H9 (cell line): ENCODE measurements at regions not wholly inside any gene's neighbourhood (a gene's known extent, or its start where the extent isn't known, plus 50 kb on each side); places are given as distances from the start of the nearest gene placed in this dataset.
A peak's percentile ranks its signal among the peaks of the same experiment; 100 is the strongest.

Experiments used
- DNase-seq: peaks from one replicate; pipeline ENCODE4 v3.0.0-alpha.2; 2017
- H2AFZ ChIP-seq: one replicate; pipeline ENCODE4 v1.6.1; 2013; ENCODE audit warnings: mild to moderate bottlenecking, low read length, control low read depth, moderate library complexity
- H2AK5ac ChIP-seq: 2 replicates; pipeline ENCODE4 v1.6.1; 2013; ENCODE audit warnings: low read length, control low read depth, mixed read lengths; ENCODE audit not compliant: insufficient read length
- H2BK120ac ChIP-seq: one replicate; pipeline ENCODE4 v1.6.1; 2013; ENCODE audit warnings: low read depth, mild to moderate bottlenecking, low read length, control low read depth, inconsistent platforms; ENCODE audit not compliant: poor library complexity, severe bottlenecking
- H2BK12ac ChIP-seq: 2 replicates; pipeline ENCODE4 v1.6.1; 2013; ENCODE audit warnings: low read length, control low read depth, mixed read lengths, low read depth; ENCODE audit not compliant: insufficient read length
- H2BK15ac ChIP-seq: 2 replicates; pipeline ENCODE4 v1.6.1; 2013; ENCODE audit warnings: low read depth, low read length, control low read depth
- H2BK20ac ChIP-seq: one replicate; pipeline ENCODE4 v1.6.1; 2013; ENCODE audit warnings: low read depth, mild to moderate bottlenecking, low read length, control low read depth, inconsistent platforms; ENCODE audit not compliant: poor library complexity, severe bottlenecking
- H2BK5ac ChIP-seq: 2 replicates; pipeline ENCODE4 v1.6.1; 2013; ENCODE audit warnings: low read length, control low read depth, mixed read lengths; ENCODE audit not compliant: insufficient read length
- H3K14ac ChIP-seq: 2 replicates; pipeline ENCODE4 v1.6.1; 2013; ENCODE audit warnings: low read length, control low read depth; ENCODE audit not compliant: insufficient read depth
- H3K18ac ChIP-seq: 2 replicates; pipeline ENCODE4 v1.6.1; 2013; ENCODE audit warnings: low read depth, mild to moderate bottlenecking, mixed read lengths, low read length, control low read depth; ENCODE audit not compliant: insufficient read length
- H3K23ac ChIP-seq: 2 replicates; pipeline ENCODE4 v1.6.1; 2013; ENCODE audit warnings: low read length, control low read depth, mixed read lengths, low read depth; ENCODE audit not compliant: insufficient read length
- H3K23me2 ChIP-seq: 2 replicates; pipeline ENCODE4 v1.6.1; 2013; ENCODE audit warnings: low read depth, mild to moderate bottlenecking, mixed read lengths, low read length, control low read depth; ENCODE audit not compliant: insufficient read length, poor library complexity, severe bottlenecking
- H3K27ac ChIP-seq: 2 replicates; pipeline ENCODE4 v1.5.1; 2013; ENCODE audit warnings: low read length, control low read depth, mixed read lengths, low read depth; ENCODE audit not compliant: insufficient read length
- H3K27me3 ChIP-seq: 2 replicates; pipeline ENCODE4 v1.6.1; 2013; ENCODE audit warnings: low read length, control low read depth, inconsistent platforms; ENCODE audit not compliant: insufficient read depth
- H3K4ac ChIP-seq: 2 replicates; pipeline ENCODE4 v1.6.1; 2013; ENCODE audit warnings: low read depth, mild to moderate bottlenecking, control low read depth, inconsistent platforms, low read length, moderate library complexity
- H3K4me1 ChIP-seq: 2 replicates; pipeline ENCODE4 v1.6.1; 2013; ENCODE audit warnings: low read length, control low read depth, inconsistent platforms; ENCODE audit not compliant: insufficient read depth
- H3K4me2 ChIP-seq: 2 replicates; pipeline ENCODE4 v1.6.1; 2013; ENCODE audit warnings: low read length, control low read depth, mixed read lengths; ENCODE audit not compliant: insufficient read length, insufficient read depth
- H3K56ac ChIP-seq: 2 replicates; pipeline ENCODE4 v1.6.1; 2013; ENCODE audit warnings: low read depth, mild to moderate bottlenecking, mixed read lengths, low read length, control low read depth; ENCODE audit not compliant: insufficient read length
- H3K79me1 ChIP-seq: 2 replicates; pipeline ENCODE4 v1.6.1; 2013; ENCODE audit warnings: low read depth, mild to moderate bottlenecking, moderate library complexity, low read length, control low read depth, inconsistent platforms; ENCODE audit not compliant: insufficient read depth, poor library complexity, severe bottlenecking
- H3K79me2 ChIP-seq: 2 replicates; pipeline ENCODE4 v1.6.1; 2013; ENCODE audit warnings: low read length, control low read depth, inconsistent platforms; ENCODE audit not compliant: insufficient read depth
- H3K9ac ChIP-seq: 2 replicates; pipeline ENCODE4 v1.6.1; 2013; ENCODE audit warnings: low read length, control low read depth, mixed read lengths; ENCODE audit not compliant: insufficient read length; ENCODE audit errors: extremely low read depth
- H3K9me3 ChIP-seq: one replicate; pipeline ENCODE4 v1.6.1; 2013; ENCODE audit warnings: low read depth, low read length, inconsistent platforms; ENCODE audit not compliant: control insufficient read depth
- H3T11ph ChIP-seq: one replicate; pipeline ENCODE4 v1.6.1; 2013; ENCODE audit warnings: mild to moderate bottlenecking, low read length, control low read depth, inconsistent platforms
- H4K20me1 ChIP-seq: one replicate; pipeline ENCODE4 v1.6.1; 2013; ENCODE audit not compliant: control insufficient read depth, insufficient read length, insufficient read depth
- H4K5ac ChIP-seq: 2 replicates; pipeline ENCODE4 v1.6.1; 2013; ENCODE audit warnings: low read depth, mild to moderate bottlenecking, mixed read lengths, low read length, control low read depth; ENCODE audit not compliant: insufficient read length
- H4K8ac ChIP-seq: replicated peaks from 2 replicates; pipeline ENCODE4 v1.6.1; 2013; ENCODE audit warnings: low read length, control low read depth, mixed read lengths, low read depth; ENCODE audit not compliant: insufficient read length
- H4K91ac ChIP-seq: 2 replicates; pipeline ENCODE4 v1.6.1; 2013; ENCODE audit warnings: low read depth, mild to moderate bottlenecking, moderate library complexity, mixed read lengths, low read length, control low read depth; ENCODE audit not compliant: insufficient read length
- H3K27ac Mint-ChIP-seq, 3 experiments: 2 replicates in 2 of 3; 3 replicates in 1 of 3; pipeline ENCODE4 v1.8.0; 2020 to 2021; ENCODE audit warnings: mixed read lengths in 3 of 3, mild to moderate bottlenecking in 1 of 3, moderate library complexity in 1 of 3
- H3K27me3 Mint-ChIP-seq: 2 replicates; pipeline ENCODE4 v1.8.0; 2021; ENCODE audit warnings: low read depth, mild to moderate bottlenecking, moderate library complexity, mixed read lengths
- H3K36me3 Mint-ChIP-seq, 3 experiments: 2 replicates in 2 of 3; 3 replicates in 1 of 3; pipeline ENCODE4 v1.8.0; 2020 to 2021; ENCODE audit warnings: low read depth in 3 of 3, mixed read lengths in 3 of 3; ENCODE audit not compliant: insufficient read depth in 1 of 3
- H3K4me1 Mint-ChIP-seq, 2 experiments: 2 replicates each; pipeline ENCODE4 v1.8.0; 2020; ENCODE audit warnings: mixed read lengths in 2 of 2
- H3K4me3 Mint-ChIP-seq, 2 experiments: 2 replicates in 1 of 2; 3 replicates in 1 of 2; pipeline ENCODE4 v1.8.0; 2020 to 2021; ENCODE audit warnings: mild to moderate bottlenecking in 2 of 2, mixed read lengths in 2 of 2, moderate library complexity in 1 of 2
- H3K9me3 Mint-ChIP-seq, 2 experiments: 2 replicates in 1 of 2; 3 replicates in 1 of 2; pipeline ENCODE4 v1.8.0; 2020; ENCODE audit warnings: mild to moderate bottlenecking in 2 of 2, mixed read lengths in 2 of 2, moderate library complexity in 1 of 2
- CTCF ChIP-seq: fragments of 200-600 bp; sonication (generic); conservative IDR thresholded peaks from 3 replicates; pipeline ENCODE4 v1.8.0; 2021; ENCODE audit warnings: antibody characterized with exemption, mild to moderate bottlenecking
- WGBS: extraction: QIAGEN DNeasy Blood & Tissue Kit; methylation state at CpG from one replicate; pipeline ENCODE4 v1.1.7; 2013; ENCODE audit warnings: missing lambda C conversion rate, low lambda C conversion rate, mixed read lengths; ENCODE audit not compliant: insufficient read length; ENCODE audit errors: extremely low coverage; 5-methylcytosine and 5-hydroxymethylcytosine counted together

DNA sequence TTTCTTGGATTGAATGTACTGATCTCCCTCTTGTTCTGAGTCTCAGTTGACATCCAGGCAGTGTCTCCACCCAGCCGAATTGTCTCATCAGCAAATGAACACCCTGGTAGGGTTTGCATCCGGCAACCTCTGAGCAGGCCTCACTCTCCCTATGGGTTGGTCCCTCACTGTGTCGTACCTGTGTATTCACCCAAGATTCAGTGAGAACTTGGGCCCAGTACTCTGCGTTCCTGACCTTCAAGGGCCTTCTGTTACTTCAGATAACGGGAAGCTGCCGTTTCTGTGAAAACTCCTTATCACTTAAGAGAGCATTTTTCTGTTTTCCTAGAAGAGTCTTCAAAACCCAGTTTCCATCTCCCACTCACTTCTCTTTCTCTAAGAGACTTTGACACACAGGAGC, 915.6 kb downstream of the TBC1D22A start:
- Mint-ChIP-seq H3K4me3 (peak overlapping the region; percentile 2 to 25; a peak in 1 of 5 replicates), H3K4me1 (peaks cover 69 to 72% of the 10 kb centered on the region in 2 experiments), H3K27ac (peak overlapping the region; percentile 29 to 81 (median 80); a peak in 4 of 7 replicates), H3K9me3 (peaks cover 5 to 14% of the 10 kb centered on the region in 2 experiments), H3K27me3 (peaks cover 37% of the 10 kb centered on the region), H3K36me3 (peaks cover 2 to 5% (median 5%) of the 10 kb centered on the region in 3 experiments)
- Histone ChIP-seq H2AK5ac (no peak overlapping the region), H4K8ac (no peak overlapping the region), H4K91ac (no peak overlapping the region), H3K9ac (no peak overlapping the region), H3K23ac (no peak overlapping the region), H4K20me1 (no peaks in the 10 kb centered on the region), H3K4me1 (peaks cover 22% of the 10 kb centered on the region; the same call in 1 of the 2 replicates), H3K27ac (no peak overlapping the region), H2BK5ac (no peak overlapping the region), H4K5ac (no peak overlapping the region), H3K79me1 (no peaks in the 10 kb centered on the region), H3K18ac (no peak overlapping the region), H3T11ph (no peak overlapping the region), H2BK15ac (no peak overlapping the region), H3K9me3 (no peaks in the 10 kb centered on the region), H3K27me3 (no peaks in the 10 kb centered on the region), H2BK12ac (no peak overlapping the region), H3K79me2 (no peaks in the 10 kb centered on the region), H3K14ac (no peak overlapping the region), H2BK120ac (no peak overlapping the region), H3K4me2 (no peak overlapping the region), H2AFZ (no peak overlapping the region), H2BK20ac (no peak overlapping the region), H3K56ac (no peak overlapping the region), H3K4ac (no peak overlapping the region), H3K23me2 (no peaks in the 10 kb centered on the region)
- WGBS: no CpG with 5 or more reads among the region's 6 CpGs
- no peak for TF ChIP-seq CTCF
- DNase-seq: no peak
